Gastrocnemius medialis (tissue), 4 donors: ENCODE measurements at regions not wholly inside any gene's neighbourhood (a gene's known extent, or its start where the extent isn't known, plus 50 kb on each side); places are given as distances from the start of the nearest gene placed in this dataset.

Experiments used
- POLR2A ChIP-seq, 2 donors: fragments of 450-650 bp; IDR thresholded peaks; one replicate each; pipeline ENCODE4 v1.6.1; 2017; ENCODE audit warnings: antibody characterized with exemption in 2 of 2, mild to moderate bottlenecking in 2 of 2, moderate library complexity in 2 of 2
- TF ChIP-seq, protein P1 (sequence below), 5 experiments: fragments of 450-650 bp in 3 of 5; fragments of 200-600 bp in 2 of 5; sonication (generic) in 2 of 5; IDR thresholded peaks in 4 of 5; conservative IDR thresholded peaks in 1 of 5; 1 replicate in 4 of 5; 2 replicates in 1 of 5; pipeline ENCODE4 v1.5.1; 2016 to 2019; ENCODE audit warnings: antibody characterized with exemption in 5 of 5, mild to moderate bottlenecking in 3 of 5, moderate library complexity in 3 of 5

DNA sequence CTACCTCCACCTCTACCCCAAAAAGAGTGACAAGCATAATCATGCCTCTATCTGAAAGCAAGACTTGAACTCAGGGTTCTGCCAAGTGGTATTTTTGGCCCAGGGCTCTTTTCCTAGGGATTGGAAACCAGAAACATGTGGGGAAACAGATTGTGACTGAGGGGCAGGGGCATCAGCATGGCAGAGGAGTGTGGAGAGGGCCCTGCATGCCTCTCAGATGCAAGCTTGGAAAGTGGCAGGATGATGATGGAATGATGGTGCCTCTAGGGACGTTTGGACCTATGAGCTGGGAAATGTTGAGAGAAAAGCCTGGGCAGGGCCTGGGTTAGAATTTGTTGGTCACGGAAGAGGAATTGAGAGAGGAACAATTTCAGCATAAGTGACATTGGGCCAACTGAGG lies 78.4 kb upstream of the LEP start:
- TF ChIP-seq, protein P1, sequence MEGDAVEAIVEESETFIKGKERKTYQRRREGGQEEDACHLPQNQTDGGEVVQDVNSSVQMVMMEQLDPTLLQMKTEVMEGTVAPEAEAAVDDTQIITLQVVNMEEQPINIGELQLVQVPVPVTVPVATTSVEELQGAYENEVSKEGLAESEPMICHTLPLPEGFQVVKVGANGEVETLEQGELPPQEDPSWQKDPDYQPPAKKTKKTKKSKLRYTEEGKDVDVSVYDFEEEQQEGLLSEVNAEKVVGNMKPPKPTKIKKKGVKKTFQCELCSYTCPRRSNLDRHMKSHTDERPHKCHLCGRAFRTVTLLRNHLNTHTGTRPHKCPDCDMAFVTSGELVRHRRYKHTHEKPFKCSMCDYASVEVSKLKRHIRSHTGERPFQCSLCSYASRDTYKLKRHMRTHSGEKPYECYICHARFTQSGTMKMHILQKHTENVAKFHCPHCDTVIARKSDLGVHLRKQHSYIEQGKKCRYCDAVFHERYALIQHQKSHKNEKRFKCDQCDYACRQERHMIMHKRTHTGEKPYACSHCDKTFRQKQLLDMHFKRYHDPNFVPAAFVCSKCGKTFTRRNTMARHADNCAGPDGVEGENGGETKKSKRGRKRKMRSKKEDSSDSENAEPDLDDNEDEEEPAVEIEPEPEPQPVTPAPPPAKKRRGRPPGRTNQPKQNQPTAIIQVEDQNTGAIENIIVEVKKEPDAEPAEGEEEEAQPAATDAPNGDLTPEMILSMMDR (IDR thresholded peaks at IDR 0.05 in 4 of 5, conservative IDR thresholded peaks at IDR 0.05 in 1 of 5) = no peak
- no peak for TF ChIP-seq POLR2A (IDR thresholded peaks at IDR 0.05)
